Loucy (cell line): ENCODE measurements at regions not wholly inside any gene's neighbourhood (a gene's known extent, or its start where the extent isn't known, plus 50 kb on each side); places are given as distances from the start of the nearest gene placed in this dataset.

Experiments
- H2AFZ ChIP-seq: fragments of 200-600 bp; sonication (generic); 2 replicates; pipeline ENCODE4 v1.6.0; 2016; ENCODE audit warnings: antibody characterized with exemption, mild to moderate bottlenecking, low read length, moderate library complexity
- H3F3A ChIP-seq: fragments of 200-600 bp; 2 replicates; pipeline ENCODE4 v1.6.0; 2016; ENCODE audit warnings: antibody characterized with exemption, low read depth, mild to moderate bottlenecking
- H3K27me3 ChIP-seq: fragments of 200-600 bp; sonication (generic); 2 replicates; pipeline ENCODE4 v1.6.1; 2014; ENCODE audit warnings: low read length, mild to moderate bottlenecking; ENCODE audit not compliant: insufficient read depth, poor library complexity, severe bottlenecking
- H3K36me3 ChIP-seq: fragments of 200-600 bp; sonication (generic); 2 replicates; pipeline ENCODE4 v1.6.1; 2016; ENCODE audit warnings: low read length; ENCODE audit not compliant: insufficient read depth
- H3K4me1 ChIP-seq: fragments of 200-600 bp; sonication (generic); 2 replicates; pipeline ENCODE4 v1.5.1; 2014; ENCODE audit warnings: low read length, mild to moderate bottlenecking; ENCODE audit not compliant: insufficient read depth, poor library complexity, severe bottlenecking
- H3K4me2 ChIP-seq: fragments of 200-600 bp; sonication (generic); 2 replicates; pipeline ENCODE4 v1.6.0; 2014; ENCODE audit warnings: antibody characterized with exemption, low read length, low read depth, mild to moderate bottlenecking; ENCODE audit not compliant: poor library complexity, severe bottlenecking
- H3K4me3 ChIP-seq: fragments of 200-600 bp; sonication (generic); 2 replicates; pipeline ENCODE4 v1.5.1; 2014; ENCODE audit warnings: low read length, mild to moderate bottlenecking, mixed read lengths; ENCODE audit not compliant: poor library complexity, severe bottlenecking
- H3K79me2 ChIP-seq: fragments of 200-600 bp; sonication (generic); 2 replicates; pipeline ENCODE4 v1.6.1; 2014; ENCODE audit warnings: low read length; ENCODE audit not compliant: insufficient read depth
- H3K9ac ChIP-seq: fragments of 200-600 bp; sonication (generic); 2 replicates; pipeline ENCODE4 v1.6.0; 2014; ENCODE audit warnings: mild to moderate bottlenecking, low read depth, low read length, moderate library complexity; ENCODE audit not compliant: poor library complexity, severe bottlenecking
- H3K9me2 ChIP-seq: fragments of 200-600 bp; sonication (generic); replicated peaks from 2 replicates; pipeline ENCODE4 v1.6.1; 2016; ENCODE audit warnings: low read depth, low read length, mixed read lengths
- H3K9me3 ChIP-seq: fragments of 200-600 bp; sonication (generic); 2 replicates; pipeline ENCODE4 v1.6.1; 2014; ENCODE audit warnings: mild to moderate bottlenecking, antibody characterized with exemption, low read length, low read depth; ENCODE audit not compliant: insufficient read depth
- H4K20me1 ChIP-seq: fragments of 200-600 bp; sonication (generic); 2 replicates; pipeline ENCODE4 v1.6.0; 2014; ENCODE audit warnings: antibody characterized with exemption, low read length, mild to moderate bottlenecking; ENCODE audit not compliant: insufficient read depth, poor library complexity, severe bottlenecking
- EZH2phosphoT487 ChIP-seq: fragments of 200-600 bp; IDR thresholded peaks from 2 replicates; pipeline ENCODE4 v1.6.1; 2018; ENCODE audit warnings: antibody characterized with exemption, mild to moderate bottlenecking, moderate library complexity, borderline replicate concordance
- TF ChIP-seq, protein P1 (sequence below): fragments of 200-600 bp; sonication (generic); conservative IDR thresholded peaks from 2 replicates; pipeline ENCODE4 v1.5.1; 2014; ENCODE audit warnings: mild to moderate bottlenecking, antibody characterized with exemption, low read length

DNA sequence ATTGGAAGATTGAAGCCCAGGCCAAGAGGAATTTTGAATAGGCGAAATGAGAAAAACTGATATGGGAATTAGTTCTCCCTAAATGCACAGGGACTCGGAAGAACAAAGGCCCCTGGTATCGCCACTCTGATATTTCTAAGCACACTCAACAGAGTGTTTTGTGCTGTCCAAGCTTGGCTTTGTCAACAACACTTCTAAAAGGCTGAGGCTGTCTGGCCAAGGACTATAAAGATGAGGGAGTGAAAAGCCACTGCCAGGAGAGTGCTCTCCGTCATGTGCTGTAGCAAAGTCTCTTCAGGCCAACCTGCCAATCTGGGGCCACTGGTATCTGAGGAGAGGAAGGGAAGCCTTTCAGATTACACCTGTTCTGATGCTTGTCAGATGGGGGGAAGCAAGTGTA, 611.2 kb upstream of the PIK3C3 start:
- no peak for TF ChIP-seq EZH2phosphoT487
- TF ChIP-seq, protein P1, sequence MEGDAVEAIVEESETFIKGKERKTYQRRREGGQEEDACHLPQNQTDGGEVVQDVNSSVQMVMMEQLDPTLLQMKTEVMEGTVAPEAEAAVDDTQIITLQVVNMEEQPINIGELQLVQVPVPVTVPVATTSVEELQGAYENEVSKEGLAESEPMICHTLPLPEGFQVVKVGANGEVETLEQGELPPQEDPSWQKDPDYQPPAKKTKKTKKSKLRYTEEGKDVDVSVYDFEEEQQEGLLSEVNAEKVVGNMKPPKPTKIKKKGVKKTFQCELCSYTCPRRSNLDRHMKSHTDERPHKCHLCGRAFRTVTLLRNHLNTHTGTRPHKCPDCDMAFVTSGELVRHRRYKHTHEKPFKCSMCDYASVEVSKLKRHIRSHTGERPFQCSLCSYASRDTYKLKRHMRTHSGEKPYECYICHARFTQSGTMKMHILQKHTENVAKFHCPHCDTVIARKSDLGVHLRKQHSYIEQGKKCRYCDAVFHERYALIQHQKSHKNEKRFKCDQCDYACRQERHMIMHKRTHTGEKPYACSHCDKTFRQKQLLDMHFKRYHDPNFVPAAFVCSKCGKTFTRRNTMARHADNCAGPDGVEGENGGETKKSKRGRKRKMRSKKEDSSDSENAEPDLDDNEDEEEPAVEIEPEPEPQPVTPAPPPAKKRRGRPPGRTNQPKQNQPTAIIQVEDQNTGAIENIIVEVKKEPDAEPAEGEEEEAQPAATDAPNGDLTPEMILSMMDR, result no peak
- H3K36me3 ChIP-seq, result no peaks in the 10 kb centered on the region
- no peaks in the 10 kb centered on the region for H4K20me1 ChIP-seq
- H3K4me3 ChIP-seq, result no peak overlapping the region
- H3K9me2 ChIP-seq, result no peaks in the 10 kb centered on the region
- H3K4me1 ChIP-seq, result no peaks in the 10 kb centered on the region
- no peaks in the 10 kb centered on the region for H3F3A ChIP-seq
- H2AFZ ChIP-seq, result no peak overlapping the region
- no peaks in the 10 kb centered on the region for H3K79me2 ChIP-seq
- no peaks in the 10 kb centered on the region for H3K27me3 ChIP-seq
- H3K9ac ChIP-seq, result no peak overlapping the region
- no peak overlapping the region for H3K4me2 ChIP-seq
- no peaks in the 10 kb centered on the region for H3K9me3 ChIP-seq

DNA sequence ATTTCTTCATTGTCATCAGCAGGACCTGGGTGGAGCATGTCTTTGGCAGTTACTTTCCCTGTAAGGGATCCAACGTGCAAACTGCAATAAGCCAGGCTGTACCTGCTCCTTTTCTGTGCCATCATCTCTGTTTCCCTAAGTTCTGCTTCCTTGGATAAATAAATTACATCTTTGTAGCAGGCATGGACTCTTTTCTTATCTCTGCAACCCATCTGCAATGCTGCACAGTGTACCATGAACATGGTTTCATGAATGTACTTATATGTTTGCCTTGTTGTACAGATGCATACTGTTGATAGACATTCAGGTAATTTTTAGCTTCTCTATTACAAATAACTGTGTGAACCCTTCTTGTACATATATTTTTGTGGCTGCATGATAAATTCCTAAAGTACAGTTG, 616.7 kb upstream of the PIK3C3 start:
- H3K36me3 ChIP-seq, result no peaks in the 10 kb centered on the region
- H3K27me3 ChIP-seq, result no peaks in the 10 kb centered on the region
- H2AFZ ChIP-seq, result no peak overlapping the region
- no peaks in the 10 kb centered on the region for H3K79me2 ChIP-seq
- no peaks in the 10 kb centered on the region for H3F3A ChIP-seq
- no peak overlapping the region for H3K4me3 ChIP-seq
- H3K9me3 ChIP-seq, result no peaks in the 10 kb centered on the region
- no peaks in the 10 kb centered on the region for H3K9me2 ChIP-seq
- H3K4me2 ChIP-seq, result no peak overlapping the region
- no peak overlapping the region for H3K9ac ChIP-seq
- no peaks in the 10 kb centered on the region for H4K20me1 ChIP-seq
- TF ChIP-seq, protein P1, result no peak
- no peak for TF ChIP-seq EZH2phosphoT487
- no peaks in the 10 kb centered on the region for H3K4me1 ChIP-seq

DNA sequence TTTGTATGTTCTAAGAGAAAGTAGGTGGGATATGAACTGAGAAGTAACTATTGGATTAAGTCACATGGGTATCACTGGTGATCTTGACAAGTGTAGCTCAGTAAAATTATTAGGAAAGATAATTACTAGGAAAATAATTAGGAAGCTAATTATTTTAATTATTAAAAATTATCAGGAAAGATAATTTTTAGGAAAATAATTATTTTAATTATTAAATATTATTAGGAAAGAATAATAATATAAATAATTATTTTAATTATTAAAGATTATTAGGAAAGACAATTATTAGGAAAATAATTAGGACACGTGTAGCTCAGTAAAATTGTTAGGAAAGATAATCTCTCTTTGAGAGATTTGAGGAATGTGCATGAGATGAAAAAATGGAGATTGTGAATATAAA, 623.4 kb upstream of the PIK3C3 start:
- H4K20me1 ChIP-seq, result no peaks in the 10 kb centered on the region
- H3K9me3 ChIP-seq, result no peaks in the 10 kb centered on the region
- no peak overlapping the region for H3K4me2 ChIP-seq
- H3K4me3 ChIP-seq, result no peak overlapping the region
- H2AFZ ChIP-seq, result no peak overlapping the region
- no peaks in the 10 kb centered on the region for H3K27me3 ChIP-seq
- no peaks in the 10 kb centered on the region for H3K9me2 ChIP-seq
- H3K79me2 ChIP-seq, result no peaks in the 10 kb centered on the region
- no peaks in the 10 kb centered on the region for H3F3A ChIP-seq
- no peaks in the 10 kb centered on the region for H3K4me1 ChIP-seq
- no peak overlapping the region for H3K9ac ChIP-seq
- H3K36me3 ChIP-seq, result no peaks in the 10 kb centered on the region
- TF ChIP-seq EZH2phosphoT487, result no peak
- TF ChIP-seq, protein P1, result no peak
